Panc1 (cell line): ENCODE measurements at regions not wholly inside any gene's neighbourhood (a gene's known extent, or its start where the extent isn't known, plus 50 kb on each side); places are given as distances from the start of the nearest gene placed in this dataset.

Source experiments
- POLR2AphosphoS5 ChIP-seq: IDR thresholded peaks from 2 replicates; pipeline ENCODE4 v1.6.1; 2012; ENCODE audit warnings: mild to moderate bottlenecking, low read depth, low read length, moderate library complexity
- REST ChIP-seq, 2 experiments: IDR thresholded peaks; 2 replicates each; pipeline ENCODE4 v1.6.1; 2011 to 2012; ENCODE audit warnings: low read depth in 2 of 2, control low read depth in 1 of 2, low read length in 1 of 2, mild to moderate bottlenecking in 1 of 2, moderate library complexity in 1 of 2; ENCODE audit not compliant: insufficient read depth in 1 of 2
- TF ChIP-seq, protein P1 (sequence below): fragments of 450-650 bp; IDR thresholded peaks from 2 replicates; pipeline ENCODE4 v1.5.1; 2017; ENCODE audit warnings: mild to moderate bottlenecking

DNA sequence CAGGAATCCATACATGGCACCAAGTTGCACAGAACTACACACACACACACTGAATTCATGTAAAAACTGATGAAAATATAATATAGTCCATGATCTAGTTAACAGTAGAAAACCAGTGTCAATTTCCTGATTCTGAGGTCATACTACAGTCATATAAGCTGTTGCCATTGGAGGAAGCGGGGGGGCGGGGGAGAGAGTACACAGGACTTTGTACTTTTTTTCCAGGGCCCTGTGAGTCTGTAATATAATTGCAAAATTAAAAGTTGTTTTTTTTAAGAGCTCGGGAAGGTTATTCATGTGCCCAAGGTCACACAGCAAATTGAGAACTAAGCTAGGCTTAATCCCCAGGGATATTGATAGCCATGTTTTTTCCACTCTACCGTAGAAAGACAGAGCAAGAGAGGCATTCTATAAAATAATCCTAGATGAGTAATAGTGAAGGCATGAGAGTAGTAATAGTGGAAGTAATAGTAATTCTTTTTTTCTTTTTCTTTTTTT, 312.3 kb downstream of the MN1 start:
- TF ChIP-seq REST (IDR thresholded peaks at IDR 0.05; ENCODE audit: insufficient read depth in 1 of 2, low read depth in 2 of 2, low read length in 1 of 2) = no peak
- TF ChIP-seq, protein P1, sequence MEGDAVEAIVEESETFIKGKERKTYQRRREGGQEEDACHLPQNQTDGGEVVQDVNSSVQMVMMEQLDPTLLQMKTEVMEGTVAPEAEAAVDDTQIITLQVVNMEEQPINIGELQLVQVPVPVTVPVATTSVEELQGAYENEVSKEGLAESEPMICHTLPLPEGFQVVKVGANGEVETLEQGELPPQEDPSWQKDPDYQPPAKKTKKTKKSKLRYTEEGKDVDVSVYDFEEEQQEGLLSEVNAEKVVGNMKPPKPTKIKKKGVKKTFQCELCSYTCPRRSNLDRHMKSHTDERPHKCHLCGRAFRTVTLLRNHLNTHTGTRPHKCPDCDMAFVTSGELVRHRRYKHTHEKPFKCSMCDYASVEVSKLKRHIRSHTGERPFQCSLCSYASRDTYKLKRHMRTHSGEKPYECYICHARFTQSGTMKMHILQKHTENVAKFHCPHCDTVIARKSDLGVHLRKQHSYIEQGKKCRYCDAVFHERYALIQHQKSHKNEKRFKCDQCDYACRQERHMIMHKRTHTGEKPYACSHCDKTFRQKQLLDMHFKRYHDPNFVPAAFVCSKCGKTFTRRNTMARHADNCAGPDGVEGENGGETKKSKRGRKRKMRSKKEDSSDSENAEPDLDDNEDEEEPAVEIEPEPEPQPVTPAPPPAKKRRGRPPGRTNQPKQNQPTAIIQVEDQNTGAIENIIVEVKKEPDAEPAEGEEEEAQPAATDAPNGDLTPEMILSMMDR = no peak
- no peak for TF ChIP-seq POLR2AphosphoS5
